Left hindlimb (tissue), 1 donor: ENCODE measurements at regions not wholly inside any gene's neighbourhood (a gene's known extent, or its start where the extent isn't known, plus 50 kb on each side); places are given as distances from the start of the nearest gene placed in this dataset.
A peak's percentile ranks its signal among the peaks of the same experiment; 100 is the strongest.
"Not testable (repeated sequence)": the region's sequence is repeated elsewhere in the genome, so short reads cannot be mapped to it uniquely, and the experiment has no call there.

Experiments used
- DNase-seq: peaks from one replicate; pipeline ENCODE4 v3.0.0-alpha.2; 2018

- no peak for DNase-seq
These were observed 144.6 kb downstream of the LACC1 start for GRCh38 chr13:44024167-44024845.

GRCh38 chr13:44024846-44025195 is 145.1 kb downstream of the LACC1 start:
- no peak for DNase-seq

GRCh38 chr13:44026194-44026593 is 146.5 kb downstream of the LACC1 start:
- DNase-seq: no peak

GRCh38 chr13:44028734-44029133 is 149.0 kb downstream of the LACC1 start:
- no peak for DNase-seq

GRCh38 chr13:44030615-44031014 is 150.9 kb downstream of the LACC1 start:
- no peak for DNase-seq

- DNase-seq: no peak
These were observed 151.9 kb downstream of the LACC1 start for GRCh38 chr13:44031555-44031954.

- no peak for DNase-seq
These were observed 153.1 kb downstream of the LACC1 start for GRCh38 chr13:44032802-44033201.

- DNase-seq: no peak
These were observed 155.7 kb downstream of the LACC1 start for GRCh38 chr13:44035400-44035799.

GRCh38 chr13:44040070-44040817 is 160.5 kb downstream of the LACC1 start:
- no peak for DNase-seq

- no peak for DNase-seq
These were observed 161.1 kb downstream of the LACC1 start for GRCh38 chr13:44040818-44041100.

GRCh38 chr13:44044547-44045179 is 165.0 kb downstream of the LACC1 start:
- no peak for DNase-seq

GRCh38 chr13:44045180-44045562 is 165.5 kb downstream of the LACC1 start:
- no peak for DNase-seq

GRCh38 chr13:44046428-44046827 is 166.7 kb downstream of the LACC1 start:
- no peak for DNase-seq

- DNase-seq: no peak
These were observed 168.6 kb downstream of the LACC1 start for GRCh38 chr13:44048326-44048725.

- no peak for DNase-seq
These were observed 169.6 kb downstream of the LACC1 start for GRCh38 chr13:44049081-44049945.

GRCh38 chr13:44050450-44051063 is 170.9 kb downstream of the LACC1 start:
- no peak for DNase-seq

GRCh38 chr13:44051405-44051804 is 171.7 kb downstream of the LACC1 start:
- no peak for DNase-seq

GRCh38 chr13:44051918-44052675 is 172.4 kb downstream of the LACC1 start:
- DNase-seq: peak; percentile 60

- peak; percentile 45 for DNase-seq
These were observed 173.1 kb downstream of the LACC1 start for GRCh38 chr13:44052780-44053184.

GRCh38 chr13:44053208-44053607 is 173.5 kb downstream of the LACC1 start:
- no peak for DNase-seq

- DNase-seq: no peak
These were observed 174.8 kb downstream of the LACC1 start for GRCh38 chr13:44054525-44054924.

GRCh38 chr13:44055681-44056080 is 176.0 kb downstream of the LACC1 start:
- not testable (repeated sequence) for DNase-seq
